PC-9 (cell line): ENCODE measurements at regions not wholly inside any gene's neighbourhood (a gene's known extent, or its start where the extent isn't known, plus 50 kb on each side); places are given as distances from the start of the nearest gene placed in this dataset.

Experiments used
- BruUV-seq: library from RNA; stranded (reverse); fragments of 400-500 nt; replicated peaks from 2 replicates; lab custom pipeline; 2021; lab: Mats Ljungman, UMichigan
- CTCF ChIA-PET: fragments of 300-600 bp; sonication (Branson Sonifier 250); formaldehyde crosslinking; loops from one replicate; lab custom pipeline; 2022; ENCODE audit warnings: antibody characterized with exemption; lab: Charles Lee
- POLR2A ChIA-PET: fragments of 300-600 bp; sonication (Branson Sonifier 250); formaldehyde crosslinking; loops from one replicate; lab custom pipeline; 2022; ENCODE audit warnings: antibody characterized with exemption; ENCODE audit not compliant: unreplicated experiment; lab: Charles Lee
- DNase-seq, 2 experiments: peaks; one replicate each; pipeline versions ENCODE4 v3.0.0 to v3.0.0-alpha.2; 2015 to 2022; ENCODE audit warnings: mixed read lengths in 1 of 2
- H2AFZ ChIP-seq: fragments of 200-600 bp; sonication (generic); 2 replicates; pipeline ENCODE4 v1.8.1; 2017; ENCODE audit warnings: antibody characterized with exemption
- H3F3A ChIP-seq: fragments of 200-600 bp; sonication (generic); 2 replicates; pipeline ENCODE4 v1.8.1; 2017; ENCODE audit warnings: antibody characterized with exemption, mild to moderate bottlenecking, low read depth; ENCODE audit not compliant: insufficient read depth
- H3K27ac ChIP-seq: fragments of 200-600 bp; sonication (generic); 2 replicates; pipeline ENCODE4 v1.6.1; 2016; ENCODE audit warnings: mixed run types
- H3K27me3 ChIP-seq: fragments of 200-600 bp; sonication (generic); 2 replicates; pipeline ENCODE4 v1.6.1; 2016; ENCODE audit warnings: low read depth, mixed run types; ENCODE audit not compliant: insufficient read depth
- H3K36me3 ChIP-seq: fragments of 200-600 bp; sonication (generic); 2 replicates; pipeline ENCODE4 v1.6.1; 2016; ENCODE audit warnings: low read depth, mixed run types
- H3K4me1 ChIP-seq: fragments of 200-600 bp; sonication (generic); replicated peaks from 2 replicates; pipeline ENCODE4 v1.6.1; 2016; ENCODE audit warnings: mixed run types; ENCODE audit not compliant: insufficient read depth
- H3K4me2 ChIP-seq: fragments of 200-600 bp; sonication (generic); 2 replicates; pipeline ENCODE4 v1.6.1; 2017; ENCODE audit warnings: mixed run types
- H3K4me3 ChIP-seq: fragments of 200-600 bp; sonication (generic); 2 replicates; pipeline ENCODE4 v1.6.1; 2016; ENCODE audit warnings: mixed run types
- H3K79me2 ChIP-seq: fragments of 200-600 bp; sonication (generic); 2 replicates; pipeline ENCODE4 v1.6.1; 2017; ENCODE audit warnings: low read depth, mixed run types
- H3K9me2 ChIP-seq: fragments of 200-600 bp; sonication (generic); 2 replicates; pipeline ENCODE4 v1.8.1; 2017; ENCODE audit warnings: mild to moderate bottlenecking; ENCODE audit not compliant: insufficient read depth
- H3K9me3 ChIP-seq: fragments of 200-600 bp; sonication (generic); 2 replicates; pipeline ENCODE4 v1.8.1; 2016; ENCODE audit warnings: low read depth; ENCODE audit not compliant: insufficient read depth
- H4K20me1 ChIP-seq: fragments of 200-600 bp; sonication (generic); 2 replicates; pipeline ENCODE4 v1.8.1; 2017; ENCODE audit not compliant: insufficient read depth
- CTCF ChIP-seq: fragments of 200-600 bp; sonication (generic); conservative IDR thresholded peaks from 2 replicates; pipeline ENCODE4 v1.6.1; 2017; ENCODE audit warnings: mixed run types, antibody characterized with exemption, mild to moderate bottlenecking, moderate library complexity
- EZH2 ChIP-seq: fragments of 200-600 bp; sonication (generic); IDR thresholded peaks from 2 replicates; pipeline ENCODE4 v1.8.0; 2017; ENCODE audit warnings: antibody characterized with exemption, low read depth
- intact Hi-C: fragments of 100-400 bp; cut with micrococcal nuclease; formaldehyde crosslinking; loops from one replicate; pipeline ENCODE4 v1.10.0; 2022; ENCODE audit not compliant: unreplicated experiment

DNA sequence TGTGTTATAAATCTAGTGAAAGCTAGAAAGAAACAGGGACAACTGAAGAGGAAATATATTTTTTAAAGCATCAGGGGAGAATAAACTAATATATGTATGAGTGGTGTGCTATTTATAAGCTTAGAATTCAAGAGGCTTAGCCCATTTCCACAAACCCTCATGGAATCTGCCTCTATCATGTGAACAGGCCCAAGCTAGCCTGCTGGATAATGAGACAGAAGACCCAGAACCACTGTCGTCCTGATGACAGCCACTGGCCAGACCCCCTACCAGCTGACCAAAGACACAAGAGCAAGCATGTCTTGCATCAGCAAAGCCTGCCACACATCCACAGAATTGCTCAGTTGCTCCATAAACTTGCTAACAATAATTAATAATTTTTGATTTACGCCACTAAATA lies 382.3 kb upstream of the NXPH2 start:
- ChIA-PET POLR2A (no interaction called here), CTCF (no interaction called here)
- no peaks in the 10 kb centered on the region for H4K20me1 ChIP-seq
- H3K27me3 ChIP-seq: no peaks in the 10 kb centered on the region
- no peak for TF ChIP-seq CTCF
- TF ChIP-seq EZH2: no peak
- H3K4me2 ChIP-seq: no peak overlapping the region
- H3F3A ChIP-seq: no peaks in the 10 kb centered on the region
- H3K4me3 ChIP-seq: no peak overlapping the region
- H3K4me1 ChIP-seq: no peaks in the 10 kb centered on the region
- H3K9me3 ChIP-seq: no peaks in the 10 kb centered on the region
- H3K9me2 ChIP-seq: peaks cover 3% of the 10 kb centered on the region; the same call in 1 of the 2 replicates
- H3K79me2 ChIP-seq: no peaks in the 10 kb centered on the region
- H2AFZ ChIP-seq: no peak overlapping the region
- H3K27ac ChIP-seq: no peak overlapping the region
- H3K36me3 ChIP-seq: no peaks in the 10 kb centered on the region
- BruUV-seq: no TSS peak
- intact Hi-C loops: no loop called here
- DNase-seq: no peak

- H3K4me1 ChIP-seq: no peaks in the 10 kb centered on the region
- no peaks in the 10 kb centered on the region for H3K79me2 ChIP-seq
- intact Hi-C loops: no loop called here
- H3K9me3 ChIP-seq: no peaks in the 10 kb centered on the region
- H2AFZ ChIP-seq: no peak overlapping the region
- TF ChIP-seq CTCF (no peak), EZH2 (no peak)
- no TSS peak for BruUV-seq
- ChIA-PET CTCF (no interaction called here), POLR2A (no interaction called here)
- H3F3A ChIP-seq: no peaks in the 10 kb centered on the region
- no peaks in the 10 kb centered on the region for H3K27me3 ChIP-seq
- no peak overlapping the region for H3K4me3 ChIP-seq
- H3K4me2 ChIP-seq: no peak overlapping the region
- peaks cover 3% of the 10 kb centered on the region; the same call in 1 of the 2 replicates for H3K9me2 ChIP-seq
- no peak for DNase-seq
- no peaks in the 10 kb centered on the region for H4K20me1 ChIP-seq
- no peaks in the 10 kb centered on the region for H3K36me3 ChIP-seq
- H3K27ac ChIP-seq: no peak overlapping the region
Observed at GRCh38 chr2:139160836-139161235, 380.6 kb upstream of the NXPH2 start.

DNA sequence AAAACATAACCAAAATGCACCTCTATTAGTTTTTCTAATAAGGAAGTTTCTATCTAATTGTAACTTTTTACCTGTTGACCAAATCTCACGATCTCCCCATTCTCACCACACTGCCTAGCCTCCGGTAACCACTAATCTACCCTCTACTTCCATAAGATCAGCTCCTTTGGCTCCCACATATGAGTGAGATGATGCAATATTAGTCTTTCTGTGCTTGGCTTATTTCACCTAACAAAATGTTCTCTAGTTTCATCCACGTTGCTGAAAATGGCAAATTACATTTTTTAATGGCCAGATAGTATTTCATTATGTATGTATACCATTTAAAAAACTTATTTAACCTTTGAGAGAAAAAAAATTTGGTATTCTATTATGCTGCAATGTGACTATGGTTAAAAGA lies 379.0 kb upstream of the NXPH2 start:
- Histone ChIP-seq H3K27me3 (no peaks in the 10 kb centered on the region), H3K4me1 (no peaks in the 10 kb centered on the region), H3K79me2 (no peaks in the 10 kb centered on the region), H3K9me3 (no peaks in the 10 kb centered on the region), H3F3A (no peaks in the 10 kb centered on the region), H3K4me3 (no peak overlapping the region), H4K20me1 (no peaks in the 10 kb centered on the region), H3K4me2 (no peak overlapping the region), H2AFZ (no peak overlapping the region), H3K27ac (no peak overlapping the region), H3K9me2 (peaks cover 3% of the 10 kb centered on the region; the same call in 1 of the 2 replicates), H3K36me3 (no peaks in the 10 kb centered on the region)
- POLR2A ChIA-PET: no interaction called here
- no peak for DNase-seq
- CTCF ChIA-PET: no interaction called here
- TF ChIP-seq EZH2: no peak
- TF ChIP-seq CTCF: no peak
- no TSS peak for BruUV-seq
- intact Hi-C loops: loop anchor here (5.0 kb wide), 1 partner anchor 87 kb away; no protein-coding TSS in a partner anchor
